OCI-LY7 (cell line): ENCODE measurements at regions not wholly inside any gene's neighbourhood (a gene's known extent, or its start where the extent isn't known, plus 50 kb on each side); places are given as distances from the start of the nearest gene placed in this dataset.

ENCODE experiments used
- BruUV-seq: library from RNA; stranded (reverse); fragments of 400-500 nt; replicated peaks from 2 replicates; lab custom pipeline; 2021; lab: Mats Ljungman, UMichigan
- CTCF ChIA-PET: fragments of 300-600 bp; sonication (Branson Sonifier 250); formaldehyde crosslinking; loops from one replicate; lab custom pipeline; 2022; ENCODE audit warnings: antibody characterized with exemption; ENCODE audit not compliant: unreplicated experiment; lab: Charles Lee
- POLR2A ChIA-PET: fragments of 300-600 bp; sonication (Branson Sonifier 250); formaldehyde crosslinking; loops from one replicate; lab custom pipeline; 2022; ENCODE audit warnings: antibody characterized with exemption; lab: Charles Lee
- DNase-seq: peaks from one replicate; pipeline ENCODE4 v3.0.0-alpha.2; 2015; ENCODE audit warnings: low spot score
- H2AFZ ChIP-seq: fragments of 200-600 bp; sonication (generic), shearing (Covaris generic); 2 replicates; pipeline ENCODE4 v1.6.1; 2014; ENCODE audit warnings: mild to moderate bottlenecking, antibody characterized with exemption, low read length, moderate library complexity
- H3K27ac ChIP-seq: fragments of 200-600 bp; sonication (generic); 2 replicates; pipeline ENCODE4 v1.5.1; 2014; ENCODE audit warnings: mixed run types, low read depth, mild to moderate bottlenecking, moderate library complexity, low read length, inconsistent platforms; ENCODE audit not compliant: poor library complexity, severe bottlenecking
- H3K36me3 ChIP-seq: fragments of 200-600 bp; sonication (generic); 2 replicates; pipeline ENCODE4 v1.6.1; 2014; ENCODE audit warnings: mild to moderate bottlenecking, antibody characterized with exemption, low read length, moderate library complexity, mixed read lengths; ENCODE audit not compliant: insufficient read depth
- H3K4me1 ChIP-seq: fragments of 200-600 bp; sonication (generic); 2 replicates; pipeline ENCODE4 v1.5.1; 2014; ENCODE audit warnings: mild to moderate bottlenecking, low read length; ENCODE audit not compliant: insufficient read depth, poor library complexity, severe bottlenecking
- H3K4me2 ChIP-seq: fragments of 200-600 bp; sonication (generic); 2 replicates; pipeline ENCODE4 v1.6.1; 2014; ENCODE audit warnings: mild to moderate bottlenecking, low read length
- H3K4me3 ChIP-seq: fragments of 200-600 bp; sonication (generic); 2 replicates; pipeline ENCODE4 v1.5.1; 2014; ENCODE audit warnings: mild to moderate bottlenecking, low read depth, low read length; ENCODE audit not compliant: poor library complexity, severe bottlenecking
- H3K79me2 ChIP-seq: fragments of 200-600 bp; sonication (generic); 2 replicates; pipeline ENCODE4 v1.6.1; 2016; ENCODE audit warnings: low read depth, mild to moderate bottlenecking, low read length, moderate library complexity, mixed read lengths; ENCODE audit not compliant: insufficient read depth
- H3K9me2 ChIP-seq: fragments of 200-600 bp; sonication (generic); 2 replicates; pipeline ENCODE4 v1.6.1; 2016; ENCODE audit warnings: mild to moderate bottlenecking, low read length, mixed read lengths; ENCODE audit not compliant: insufficient read depth
- H3K9me3 ChIP-seq: fragments of 200-600 bp; sonication (generic); 2 replicates; pipeline ENCODE4 v1.6.1; 2014; ENCODE audit warnings: mild to moderate bottlenecking, mixed run types, low read length, mixed read lengths
- H4K20me1 ChIP-seq: fragments of 200-600 bp; sonication (generic); 2 replicates; pipeline ENCODE4 v1.6.1; 2014; ENCODE audit warnings: mild to moderate bottlenecking, antibody characterized with exemption, low read length, moderate library complexity, mixed read lengths; ENCODE audit not compliant: insufficient read depth
- CTCF ChIP-seq: fragments of 200-600 bp; sonication (generic); conservative IDR thresholded peaks from 2 replicates; pipeline ENCODE4 v1.5.1; 2014; ENCODE audit warnings: mild to moderate bottlenecking, antibody characterized with exemption, low read length, moderate library complexity, mixed read lengths
- EZH2phosphoT487 ChIP-seq: fragments of 200-600 bp; sonication (generic); IDR thresholded peaks from 2 replicates; pipeline ENCODE4 v1.6.1; 2018; ENCODE audit warnings: low read depth, borderline replicate concordance, mild to moderate bottlenecking, mixed run types, antibody characterized with exemption, low read length, moderate library complexity, mixed read lengths
- intact Hi-C: fragments of 100-400 bp; cut with micrococcal nuclease; formaldehyde crosslinking; loops from one replicate; pipeline ENCODE4 v1.10.0; 2022; ENCODE audit not compliant: unreplicated experiment

GRCh38 chr5:3114467-3114866 is 363.0 kb upstream of the IRX2 start:
- H3K27ac ChIP-seq, result no peak overlapping the region
- TF ChIP-seq EZH2phosphoT487, result no peak
- no peak for TF ChIP-seq CTCF
- BruUV-seq, result no TSS peak
- no peaks in the 10 kb centered on the region for H4K20me1 ChIP-seq
- H3K9me3 ChIP-seq, result no peaks in the 10 kb centered on the region
- no peak overlapping the region for H3K4me3 ChIP-seq
- no peak for DNase-seq
- H3K79me2 ChIP-seq, result no peaks in the 10 kb centered on the region
- no peak overlapping the region for H2AFZ ChIP-seq
- H3K36me3 ChIP-seq, result no peaks in the 10 kb centered on the region
- no peaks in the 10 kb centered on the region for H3K9me2 ChIP-seq
- intact Hi-C loops, result no loop called here
- no peaks in the 10 kb centered on the region for H3K4me1 ChIP-seq
- POLR2A ChIA-PET, result no interaction called here
- H3K4me2 ChIP-seq, result no peak overlapping the region
- CTCF ChIA-PET, result no interaction called here

- Histone ChIP-seq H3K4me3 (no peak overlapping the region), H3K79me2 (no peaks in the 10 kb centered on the region), H2AFZ (no peak overlapping the region), H4K20me1 (no peaks in the 10 kb centered on the region), H3K9me2 (no peaks in the 10 kb centered on the region), H3K9me3 (no peaks in the 10 kb centered on the region), H3K27ac (no peak overlapping the region), H3K4me2 (no peak overlapping the region), H3K36me3 (no peaks in the 10 kb centered on the region), H3K4me1 (no peaks in the 10 kb centered on the region)
- TF ChIP-seq EZH2phosphoT487 (no peak), CTCF (no peak)
- POLR2A ChIA-PET, result no interaction called here
- CTCF ChIA-PET, result no interaction called here
- no TSS peak for BruUV-seq
- DNase-seq, result no peak
- intact Hi-C loops, result no loop called here
Measured at GRCh38 chr5:3110371-3110770, 358.9 kb upstream of the IRX2 start.

- POLR2A ChIA-PET, result no interaction called here
- no peaks in the 10 kb centered on the region for H3K36me3 ChIP-seq
- H3K9me3 ChIP-seq, result no peaks in the 10 kb centered on the region
- no peak overlapping the region for H3K4me2 ChIP-seq
- intact Hi-C loops, result no loop called here
- H3K4me1 ChIP-seq, result no peaks in the 10 kb centered on the region
- TF ChIP-seq CTCF (no peak), EZH2phosphoT487 (no peak)
- H3K79me2 ChIP-seq, result no peaks in the 10 kb centered on the region
- CTCF ChIA-PET, result interaction anchor here (0.7 kb wide), 1 partner anchor 45 kb away, joined by 3 read pairs; no protein-coding TSS in a partner anchor
- no peak for DNase-seq
- BruUV-seq, result no TSS peak
- H2AFZ ChIP-seq, result no peak overlapping the region
- H3K9me2 ChIP-seq, result no peaks in the 10 kb centered on the region
- no peak overlapping the region for H3K4me3 ChIP-seq
- no peaks in the 10 kb centered on the region for H4K20me1 ChIP-seq
- no peak overlapping the region for H3K27ac ChIP-seq
Measured at GRCh38 chr5:3107156-3107611, 355.7 kb upstream of the IRX2 start.
